Trophoblast cell (in vitro differentiated cells and primary cell): ENCODE measurements at regions not wholly inside any gene's neighbourhood (a gene's known extent, or its start where the extent isn't known, plus 50 kb on each side); places are given as distances from the start of the nearest gene placed in this dataset.

Experiments
- DNase-seq, 2 donors: peaks; one replicate each; pipeline ENCODE4 v3.0.0-alpha.2; 2016
- H2AFZ ChIP-seq: 2 replicates; pipeline ENCODE4 v1.6.1; 2013; ENCODE audit warnings: low read length, moderate library complexity, mild to moderate bottlenecking; ENCODE audit not compliant: insufficient read depth, poor library complexity
- H2AK5ac ChIP-seq: 2 replicates; pipeline ENCODE4 v1.6.1; 2013; ENCODE audit warnings: mild to moderate bottlenecking, low read length
- H2BK120ac ChIP-seq: 2 replicates; pipeline ENCODE4 v1.6.1; 2013; ENCODE audit warnings: low read length, mild to moderate bottlenecking, moderate library complexity; ENCODE audit not compliant: insufficient read depth, poor library complexity
- H2BK12ac ChIP-seq: 2 replicates; pipeline ENCODE4 v1.6.1; 2013; ENCODE audit warnings: mild to moderate bottlenecking, low read length, moderate library complexity
- H2BK5ac ChIP-seq: 2 replicates; pipeline ENCODE4 v1.6.1; 2013; ENCODE audit warnings: low read length, low read depth, moderate library complexity, mild to moderate bottlenecking; ENCODE audit not compliant: poor library complexity
- H3K14ac ChIP-seq: 2 replicates; pipeline ENCODE4 v1.6.1; 2013; ENCODE audit warnings: mild to moderate bottlenecking, low read length
- H3K18ac ChIP-seq: 2 replicates; pipeline ENCODE4 v1.6.1; 2013; ENCODE audit warnings: mild to moderate bottlenecking, low read length
- H3K23ac ChIP-seq: 2 replicates; pipeline ENCODE4 v1.6.1; 2013; ENCODE audit warnings: low read length
- H3K27ac ChIP-seq: 2 replicates; pipeline ENCODE4 v1.5.1; 2013; ENCODE audit warnings: low read depth, mild to moderate bottlenecking, inconsistent platforms, low read length, moderate library complexity
- H3K27me3 ChIP-seq: 2 replicates; pipeline ENCODE4 v1.6.1; 2013; ENCODE audit warnings: inconsistent platforms, mild to moderate bottlenecking, low read length, moderate library complexity; ENCODE audit not compliant: insufficient read depth
- H3K36me3 ChIP-seq, 2 experiments: 1 replicate in 1 of 2; 2 replicates in 1 of 2; pipeline ENCODE4 v1.6.1; 2013; ENCODE audit warnings: low read length in 2 of 2, mild to moderate bottlenecking in 2 of 2, moderate library complexity in 1 of 2; ENCODE audit not compliant: insufficient read depth in 2 of 2, control insufficient read depth in 1 of 2
- H3K4ac ChIP-seq: 2 replicates; pipeline ENCODE4 v1.6.1; 2013; ENCODE audit warnings: low read depth, mild to moderate bottlenecking, low read length, moderate library complexity
- H3K4me1 ChIP-seq, 2 experiments: 1 replicate in 1 of 2; 2 replicates in 1 of 2; pipeline ENCODE4 v1.6.1; 2013; ENCODE audit warnings: low read length in 2 of 2, mild to moderate bottlenecking in 2 of 2, moderate library complexity in 1 of 2; ENCODE audit not compliant: insufficient read depth in 2 of 2, control insufficient read depth in 1 of 2
- H3K4me2 ChIP-seq: 2 replicates; pipeline ENCODE4 v1.6.1; 2013; ENCODE audit warnings: inconsistent platforms, mild to moderate bottlenecking, low read length, moderate library complexity
- H3K4me3 ChIP-seq: 2 replicates; pipeline ENCODE4 v1.5.1; 2013; ENCODE audit warnings: mild to moderate bottlenecking, low read depth, low read length, inconsistent platforms
- H3K79me1 ChIP-seq: one replicate; pipeline ENCODE4 v1.6.1; 2013; ENCODE audit warnings: low read length
- H3K79me2 ChIP-seq: 2 replicates; pipeline ENCODE4 v1.6.1; 2013; ENCODE audit warnings: low read length, mild to moderate bottlenecking; ENCODE audit not compliant: control insufficient read depth, insufficient read depth, poor library complexity
- H3K9ac ChIP-seq: 2 replicates; pipeline ENCODE4 v1.6.1; 2013; ENCODE audit warnings: mild to moderate bottlenecking, low read length
- H3K9me3 ChIP-seq: 2 replicates; pipeline ENCODE4 v1.6.1; 2013; ENCODE audit warnings: low read depth, mild to moderate bottlenecking, control low read depth, inconsistent platforms, low read length; ENCODE audit not compliant: insufficient read depth
- H4K12ac ChIP-seq: 2 replicates; pipeline ENCODE4 v1.6.1; 2013; ENCODE audit warnings: low read depth, mild to moderate bottlenecking, low read length, moderate library complexity
- H4K8ac ChIP-seq: 2 replicates; pipeline ENCODE4 v1.6.1; 2013; ENCODE audit warnings: low read depth, mild to moderate bottlenecking, low read length, moderate library complexity
- H4K91ac ChIP-seq: one replicate; pipeline ENCODE4 v1.6.1; 2013; ENCODE audit warnings: low read depth, mild to moderate bottlenecking, low read length, moderate library complexity
- WGBS: extraction: QIAGEN DNeasy Blood & Tissue Kit; methylation state at CpG from one replicate; pipeline ENCODE4 v1.1.7; 2013; ENCODE audit warnings: missing lambda C conversion rate; ENCODE audit not compliant: insufficient read length, insufficient coverage; ENCODE audit errors: extremely low coverage; 5-methylcytosine and 5-hydroxymethylcytosine counted together

DNA sequence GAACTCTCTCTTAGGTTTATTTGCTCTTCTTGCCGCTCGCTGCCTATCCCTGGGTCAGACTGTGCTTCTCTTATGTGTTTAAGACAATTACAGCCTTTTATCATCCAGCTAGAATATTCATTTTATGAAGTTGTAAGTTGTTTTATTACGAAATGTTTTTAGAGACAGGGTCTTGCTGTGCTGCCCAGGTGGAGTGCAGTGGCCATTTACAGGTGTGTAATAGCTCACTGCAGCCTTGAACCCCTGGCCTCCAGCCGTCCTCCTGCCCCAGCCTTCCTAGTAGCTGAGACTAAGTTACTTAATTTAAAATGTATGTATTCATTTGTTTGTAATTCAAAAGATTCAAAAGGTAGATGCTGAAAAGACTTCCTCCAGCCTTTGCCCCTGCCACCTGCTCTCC, 99.0 kb upstream of the KIF26B start:
- Histone ChIP-seq H3K27me3 (no peaks in the 10 kb centered on the region), H3K79me1 (no peaks in the 10 kb centered on the region), H2AK5ac (no peak overlapping the region), H3K4me1 (no peaks in the 10 kb centered on the region), H3K4me2 (no peak overlapping the region), H4K91ac (no peak overlapping the region), H2BK12ac (no peak overlapping the region), H2AFZ (no peak overlapping the region), H3K4me3 (no peak overlapping the region), H3K36me3 (peaks cover 0 to 6% of the 10 kb centered on the region in 2 experiments), H3K9me3 (peaks cover 3% of the 10 kb centered on the region), H3K4ac (no peak overlapping the region), H2BK5ac (no peak overlapping the region), H3K27ac (no peak overlapping the region), H4K12ac (no peak overlapping the region), H3K79me2 (no peaks in the 10 kb centered on the region), H4K8ac (no peak overlapping the region), H3K9ac (no peak overlapping the region), H3K18ac (no peak overlapping the region), H3K23ac (no peak overlapping the region), H3K14ac (no peak overlapping the region), H2BK120ac (no peak overlapping the region)
- no peak for DNase-seq
- WGBS, result no CpG with 5 or more reads among the region's 4 CpGs

DNA sequence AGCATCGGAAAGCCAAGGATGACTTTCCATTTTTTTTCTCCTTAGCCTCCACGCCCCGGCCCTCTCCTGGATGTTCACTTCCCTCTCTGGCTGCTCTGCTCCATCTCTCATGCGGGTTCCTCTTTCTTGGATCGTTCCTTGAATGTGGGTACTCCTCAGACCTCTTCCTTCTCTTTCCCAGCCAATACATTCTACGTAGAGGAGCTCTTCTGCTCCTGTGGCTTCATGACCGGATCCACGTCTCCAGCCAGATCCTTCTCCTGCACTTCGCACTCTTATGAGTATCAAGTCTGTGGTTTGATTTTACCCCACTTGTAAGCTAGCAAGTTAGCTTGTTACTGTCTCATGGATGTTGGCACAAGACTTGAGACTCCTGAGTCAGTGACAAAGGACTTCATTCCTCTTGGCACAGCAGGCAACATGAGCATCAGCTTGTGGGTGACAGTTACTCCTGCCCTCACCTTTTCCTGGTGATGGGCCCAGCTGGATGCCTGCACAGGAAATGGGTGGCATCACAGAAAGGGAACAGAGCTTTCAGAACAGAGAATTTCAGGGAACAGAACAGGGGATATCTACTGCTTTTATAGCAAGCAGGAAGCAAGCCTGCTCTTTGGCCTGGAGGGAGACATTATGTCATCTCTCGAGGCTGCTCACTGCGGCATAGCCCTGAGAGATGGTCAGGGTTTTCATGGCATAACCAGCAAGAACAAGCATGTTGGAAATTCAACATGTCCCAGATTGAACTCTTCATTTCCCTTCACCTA, 100.1 kb upstream of the KIF26B start:
- H2BK12ac ChIP-seq, result no peak overlapping the region
- no peak overlapping the region for H3K18ac ChIP-seq
- H2AFZ ChIP-seq, result no peak overlapping the region
- no peak overlapping the region for H3K27ac ChIP-seq
- no CpG with 5 or more reads among the region's 11 CpGs for WGBS
- no peak overlapping the region for H3K4ac ChIP-seq
- peaks cover 3% of the 10 kb centered on the region for H3K9me3 ChIP-seq
- H4K91ac ChIP-seq, result no peak overlapping the region
- H3K14ac ChIP-seq, result no peak overlapping the region
- H3K9ac ChIP-seq, result no peak overlapping the region
- no peaks in the 10 kb centered on the region for H3K4me1 ChIP-seq
- no peak for DNase-seq
- H2BK5ac ChIP-seq, result no peak overlapping the region
- no peak overlapping the region for H2BK120ac ChIP-seq
- H3K79me2 ChIP-seq, result no peaks in the 10 kb centered on the region
- H3K36me3 ChIP-seq, result peaks cover 0 to 6% of the 10 kb centered on the region in 2 experiments
- H3K79me1 ChIP-seq, result no peaks in the 10 kb centered on the region
- H3K4me2 ChIP-seq, result no peak overlapping the region
- no peak overlapping the region for H2AK5ac ChIP-seq
- no peaks in the 10 kb centered on the region for H3K27me3 ChIP-seq
- no peak overlapping the region for H4K12ac ChIP-seq
- H3K23ac ChIP-seq, result no peak overlapping the region
- H3K4me3 ChIP-seq, result no peak overlapping the region
- no peak overlapping the region for H4K8ac ChIP-seq

DNA sequence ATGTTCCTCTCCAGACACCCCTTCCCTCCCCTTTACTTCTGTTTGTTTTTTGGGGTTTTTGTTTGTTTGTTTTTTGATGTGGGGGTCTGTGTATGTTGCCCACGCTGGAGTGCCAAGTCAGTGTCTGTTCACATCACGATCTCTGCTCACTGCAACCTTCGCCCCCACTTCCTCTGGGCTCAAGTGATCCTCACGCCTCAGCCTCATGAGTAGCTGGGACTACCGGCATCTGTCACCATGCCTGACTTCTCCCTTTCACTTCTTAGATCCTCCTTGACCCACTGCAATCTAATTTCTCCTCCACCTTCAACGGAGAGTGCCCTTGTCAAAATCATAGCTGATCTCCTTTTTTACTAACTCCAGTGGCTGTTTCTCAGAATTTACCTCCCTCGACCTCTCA, 100.7 kb upstream of the KIF26B start:
- Histone ChIP-seq H3K79me1 (no peaks in the 10 kb centered on the region), H3K4ac (no peak overlapping the region), H3K4me2 (no peak overlapping the region), H3K27me3 (no peaks in the 10 kb centered on the region), H4K8ac (no peak overlapping the region), H3K36me3 (peaks cover 0 to 6% of the 10 kb centered on the region in 2 experiments), H2AFZ (no peak overlapping the region), H2BK120ac (no peak overlapping the region), H3K4me3 (no peak overlapping the region), H3K14ac (no peak overlapping the region), H2BK12ac (no peak overlapping the region), H4K91ac (no peak overlapping the region), H3K9ac (no peak overlapping the region), H3K79me2 (no peaks in the 10 kb centered on the region), H3K9me3 (peaks cover 3% of the 10 kb centered on the region), H3K23ac (no peak overlapping the region), H4K12ac (no peak overlapping the region), H3K4me1 (no peaks in the 10 kb centered on the region), H2BK5ac (no peak overlapping the region), H2AK5ac (no peak overlapping the region), H3K27ac (no peak overlapping the region), H3K18ac (no peak overlapping the region)
- DNase-seq, result no peak
- WGBS, result no CpG with 5 or more reads among the region's 7 CpGs

DNA sequence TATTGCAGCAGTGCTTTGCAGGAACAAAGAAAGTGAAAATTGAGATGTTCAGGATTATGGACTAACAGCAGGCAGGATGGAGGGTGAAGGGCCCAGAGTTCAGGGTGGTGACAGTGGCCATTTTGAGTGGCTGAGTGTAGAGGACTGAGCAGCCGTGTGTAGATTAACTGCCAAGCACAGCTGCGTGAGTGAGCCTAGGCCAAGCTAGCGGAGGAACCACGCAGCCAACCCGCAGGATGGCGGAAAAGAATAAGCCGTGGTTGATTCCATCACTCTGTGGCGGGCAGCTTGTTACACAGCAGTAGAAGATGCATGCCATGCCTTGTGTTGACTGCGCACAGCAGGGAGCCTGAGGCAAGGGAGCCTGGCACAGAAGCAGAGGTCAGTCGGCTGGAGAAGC, 102.5 kb upstream of the KIF26B start:
- Histone ChIP-seq H2BK120ac (no peak overlapping the region), H4K12ac (no peak overlapping the region), H3K79me2 (no peaks in the 10 kb centered on the region), H3K9ac (no peak overlapping the region), H3K27ac (no peak overlapping the region), H4K91ac (no peak overlapping the region), H3K79me1 (no peaks in the 10 kb centered on the region), H3K9me3 (peaks cover 3% of the 10 kb centered on the region), H2AFZ (no peak overlapping the region), H2BK5ac (no peak overlapping the region), H3K4me1 (no peaks in the 10 kb centered on the region), H3K27me3 (no peaks in the 10 kb centered on the region), H3K36me3 (peaks cover 0 to 6% of the 10 kb centered on the region in 2 experiments), H2BK12ac (no peak overlapping the region), H3K4me2 (no peak overlapping the region), H2AK5ac (no peak overlapping the region), H4K8ac (no peak overlapping the region), H3K23ac (no peak overlapping the region), H3K4me3 (no peak overlapping the region), H3K18ac (no peak overlapping the region), H3K14ac (no peak overlapping the region), H3K4ac (no peak overlapping the region)
- no CpG with 5 or more reads among the region's 10 CpGs for WGBS
- DNase-seq, result no peak
